Lower leg skin (tissue), 4 donors: ENCODE measurements at regions not wholly inside any gene's neighbourhood (a gene's known extent, or its start where the extent isn't known, plus 50 kb on each side); places are given as distances from the start of the nearest gene placed in this dataset.

Experiments
- DNase-seq, 2 donors: peaks; one replicate each; pipeline ENCODE4 v3.0.0-alpha.2; 2019; ENCODE audit warnings: low spot score in 2 of 2
- H3K4me3 ChIP-seq: fragments of 200-600 bp; sonication (generic); 2 replicates; pipeline ENCODE4 v1.5.1; 2017; ENCODE audit warnings: mild to moderate bottlenecking, low read depth; ENCODE audit not compliant: poor library complexity, severe bottlenecking
- CTCF ChIP-seq, 3 donors: fragments of 450-650 bp; IDR thresholded peaks; one replicate each; pipeline ENCODE4 v1.5.1; 2016; ENCODE audit warnings: antibody characterized with exemption in 3 of 3, mild to moderate bottlenecking in 3 of 3, moderate library complexity in 2 of 3
- POLR2A ChIP-seq, 2 donors: fragments of 450-650 bp; IDR thresholded peaks; one replicate each; pipeline ENCODE4 v1.6.1; 2016 to 2017; ENCODE audit warnings: antibody characterized with exemption in 2 of 2, mild to moderate bottlenecking in 1 of 2, moderate library complexity in 1 of 2
- WGBS, 2 donors: methylation state at CpG; one replicate each; pipeline ENCODE4 v1.1.5; 2018; 5-methylcytosine and 5-hydroxymethylcytosine counted together
- intact Hi-C: fragments of 100-400 bp; cut with DNase I; formaldehyde crosslinking; loops from one replicate; pipeline ENCODE4 v1.15.0; 2023; ENCODE audit warnings: low total_unique reads

GRCh38 chr3:101172516-101172915, 147.9 kb downstream of the IMPG2 start:
- WGBS, 2 donors = 56 to 58% methylated on average over 1 of the region's 1 CpG
- H3K4me3 ChIP-seq = no peak overlapping the region
- intact Hi-C loops = no loop called here
- DNase-seq = no peak
- TF ChIP-seq CTCF (IDR thresholded peaks at IDR 0.05) = no peak
- no peak for TF ChIP-seq POLR2A (IDR thresholded peaks at IDR 0.05)

GRCh38 chr3:101171681-101172191, 148.6 kb downstream of the IMPG2 start:
- intact Hi-C loops = no loop called here
- TF ChIP-seq CTCF (IDR thresholded peaks at IDR 0.05) (no peak), POLR2A (IDR thresholded peaks at IDR 0.05) (no peak)
- H3K4me3 ChIP-seq = no peak overlapping the region
- no peak for DNase-seq
- 74 to 88% methylated on average over 2 of the region's 2 CpGs for WGBS, 2 donors

DNA sequence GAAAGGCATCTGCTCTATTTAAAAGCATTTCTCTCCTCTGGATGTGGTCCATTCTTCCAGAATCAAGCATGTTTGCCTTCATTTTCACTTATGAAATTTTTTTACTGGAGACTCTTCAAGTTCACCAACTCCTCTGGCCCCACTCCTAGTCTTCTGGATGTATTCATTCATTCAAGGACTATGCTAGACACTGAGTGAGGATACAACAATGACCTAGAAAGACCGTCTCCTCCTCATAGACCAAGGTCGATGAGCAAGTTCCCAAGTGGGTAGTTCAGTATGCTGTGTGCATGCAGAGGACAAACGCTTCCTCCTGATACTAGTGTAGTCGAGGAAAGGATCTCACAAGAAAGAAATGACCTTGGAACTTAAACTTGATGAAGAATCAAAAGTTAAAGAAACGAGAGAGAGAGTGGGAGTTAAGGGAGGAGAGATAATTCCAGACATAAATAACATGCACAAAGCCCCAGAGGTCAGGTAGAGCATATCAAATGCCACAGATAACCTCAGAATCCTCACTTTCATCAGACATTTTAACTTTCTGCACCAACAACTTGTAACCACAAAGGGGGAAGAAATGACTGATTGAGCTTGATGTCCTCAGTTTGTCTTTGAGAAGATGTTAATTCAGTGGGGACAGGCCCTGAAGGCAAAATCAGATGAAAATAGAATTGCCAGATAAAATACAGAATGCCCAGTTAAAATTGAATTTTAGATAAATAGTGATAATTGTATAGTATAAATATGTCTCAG, 149.4 kb downstream of the IMPG2 start:
- intact Hi-C loops = no loop called here
- WGBS, 2 donors = 67 to 79% methylated on average over 5 of the region's 5 CpGs
- H3K4me3 ChIP-seq = no peak overlapping the region
- no peak for DNase-seq
- TF ChIP-seq CTCF (IDR thresholded peaks at IDR 0.05) (no peak), POLR2A (IDR thresholded peaks at IDR 0.05) (no peak)

GRCh38 chr3:101170062-101170771, 150.2 kb downstream of the IMPG2 start:
- TF ChIP-seq CTCF (IDR thresholded peaks at IDR 0.05) (no peak), POLR2A (IDR thresholded peaks at IDR 0.05) (no peak)
- intact Hi-C loops = no loop called here
- no peak overlapping the region for H3K4me3 ChIP-seq
- 71 to 75% methylated on average over 8 of the region's 8 CpGs for WGBS, 2 donors
- no peak for DNase-seq

DNA sequence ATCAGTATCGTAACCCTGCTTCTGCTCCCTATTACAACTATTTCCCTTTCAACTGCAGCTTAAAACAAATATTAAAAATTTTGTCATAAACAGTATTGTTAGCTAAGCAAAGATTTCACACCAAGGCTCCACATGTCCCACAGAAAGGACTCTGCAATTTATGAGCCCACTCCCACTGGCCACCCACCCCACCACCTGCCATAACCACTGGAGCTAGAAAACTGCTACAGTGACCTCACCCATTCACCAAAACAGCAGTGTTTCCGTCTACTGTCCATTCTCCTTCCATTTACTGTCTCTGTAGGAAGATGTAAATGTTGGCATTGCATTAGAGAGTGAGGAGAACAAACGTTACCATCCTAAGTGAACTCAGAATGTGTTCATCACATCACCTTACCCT, 150.9 kb downstream of the IMPG2 start:
- no peak overlapping the region for H3K4me3 ChIP-seq
- no peak for DNase-seq
- intact Hi-C loops = no loop called here
- no peak for TF ChIP-seq CTCF (IDR thresholded peaks at IDR 0.05)
- WGBS, 2 donors = 76 to 77% methylated on average over 3 of the region's 3 CpGs
